Large intestine (tissue), 3 donors: ENCODE measurements at regions not wholly inside any gene's neighbourhood (a gene's known extent, or its start where the extent isn't known, plus 50 kb on each side); places are given as distances from the start of the nearest gene placed in this dataset.

ENCODE experiments used
- DNase-seq, 2 donors: peaks; one replicate each; pipeline versions ENCODE4 v3.0.0 to v3.0.0-alpha.2; 2013
- H3K27ac ChIP-seq: one replicate; pipeline ENCODE4 v1.5.1; 2013; ENCODE audit warnings: low read length
- H3K27me3 ChIP-seq: 2 replicates; pipeline ENCODE4 v1.6.1; 2013; ENCODE audit warnings: low read length; ENCODE audit not compliant: control insufficient read depth, insufficient read depth
- H3K36me3 ChIP-seq: 2 replicates; pipeline ENCODE4 v1.6.1; 2013; ENCODE audit warnings: low read length; ENCODE audit not compliant: control insufficient read depth, insufficient read depth
- H3K4me1 ChIP-seq: one replicate; pipeline ENCODE4 v1.6.1; 2013; ENCODE audit warnings: low read length; ENCODE audit not compliant: control insufficient read depth, insufficient read depth
- H3K4me3 ChIP-seq: one replicate; pipeline ENCODE4 v1.5.1; 2013; ENCODE audit warnings: low read length
- H3K9me3 ChIP-seq: one replicate; pipeline ENCODE4 v1.6.1; 2013; ENCODE audit warnings: mild to moderate bottlenecking, low read depth, low read length, moderate library complexity; ENCODE audit not compliant: control insufficient read depth
- WGBS: methylation state at CpG from one replicate; pipeline ENCODE4 v1.1.5; 2013; ENCODE audit warnings: low lambda C conversion rate; ENCODE audit not compliant: insufficient coverage; 5-methylcytosine and 5-hydroxymethylcytosine counted together

DNA sequence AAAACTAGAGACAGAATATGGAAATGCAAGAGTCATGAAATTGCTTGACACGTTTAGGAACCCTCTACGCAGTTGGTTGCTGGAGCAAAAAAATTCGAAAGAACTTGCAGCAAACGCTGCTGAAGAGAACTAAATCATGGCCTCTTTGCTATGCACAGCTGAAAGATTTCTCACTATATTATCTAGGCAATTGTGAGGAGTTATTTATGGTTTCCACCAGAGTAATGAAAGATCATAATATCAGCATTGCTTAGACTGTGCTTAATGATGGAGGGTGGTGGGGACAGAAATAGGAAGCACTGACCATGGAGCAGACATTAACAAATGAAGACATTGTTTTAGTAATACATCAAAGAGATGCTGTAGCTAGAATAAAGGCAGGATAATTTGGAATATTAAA is 593.4 kb upstream of the ZNF717 start:
- H3K27me3 ChIP-seq, result no peaks in the 10 kb centered on the region
- H3K9me3 ChIP-seq, result no peaks in the 10 kb centered on the region
- no peak overlapping the region for H3K4me3 ChIP-seq
- no peaks in the 10 kb centered on the region for H3K36me3 ChIP-seq
- no peak overlapping the region for H3K27ac ChIP-seq
- WGBS, result 90% methylated on average over 3 of the region's 4 CpGs
- no peaks in the 10 kb centered on the region for H3K4me1 ChIP-seq
- no peak for DNase-seq

DNA sequence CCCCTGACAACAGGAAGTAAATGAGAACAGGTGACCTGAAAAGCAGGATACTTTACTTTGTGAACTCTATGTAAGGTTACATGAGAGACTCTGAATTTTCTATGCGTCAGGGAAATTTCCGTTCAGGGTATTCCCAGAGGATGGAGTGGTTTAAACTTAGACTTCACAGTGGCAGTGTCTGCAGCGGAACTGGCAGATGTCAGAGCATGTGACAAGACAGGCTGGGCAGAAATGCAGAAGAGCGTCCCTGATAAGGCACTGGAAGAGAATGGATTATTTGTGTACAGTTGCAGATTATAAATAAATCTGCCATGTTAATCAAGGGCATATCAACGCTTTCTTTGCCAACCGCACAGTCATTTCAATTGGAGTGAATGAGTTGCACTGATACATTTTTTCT is 598.4 kb upstream of the ZNF717 start:
- no peak for DNase-seq
- no peaks in the 10 kb centered on the region for H3K36me3 ChIP-seq
- no peaks in the 10 kb centered on the region for H3K4me1 ChIP-seq
- no peaks in the 10 kb centered on the region for H3K27me3 ChIP-seq
- WGBS, result no CpG with 5 or more reads among the region's 6 CpGs
- no peak overlapping the region for H3K27ac ChIP-seq
- no peak overlapping the region for H3K4me3 ChIP-seq
- no peaks in the 10 kb centered on the region for H3K9me3 ChIP-seq

DNA sequence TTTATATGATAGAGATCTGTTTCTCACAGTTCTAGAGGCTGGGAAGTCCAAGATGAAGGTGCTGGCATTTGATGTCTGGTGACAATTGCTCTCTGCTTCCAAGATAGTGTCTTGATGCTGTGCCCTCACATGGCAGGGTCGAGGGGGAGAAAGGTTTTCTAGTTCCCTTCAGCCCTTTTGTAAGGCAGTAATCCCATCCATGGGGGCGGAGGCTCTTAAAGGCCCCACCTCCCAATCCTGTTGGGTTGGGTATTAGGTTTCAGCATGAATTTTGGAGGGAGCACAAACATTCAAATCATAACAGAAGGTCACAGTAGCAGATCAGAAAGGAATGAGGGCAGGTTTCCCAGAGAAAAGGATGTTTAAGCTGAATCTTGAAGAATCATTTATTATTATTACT is 601.7 kb upstream of the ZNF717 start:
- no peaks in the 10 kb centered on the region for H3K9me3 ChIP-seq
- DNase-seq, result no peak
- no peaks in the 10 kb centered on the region for H3K27me3 ChIP-seq
- H3K27ac ChIP-seq, result no peak overlapping the region
- H3K4me3 ChIP-seq, result no peak overlapping the region
- H3K4me1 ChIP-seq, result no peaks in the 10 kb centered on the region
- H3K36me3 ChIP-seq, result no peaks in the 10 kb centered on the region
- WGBS, result no CpG with 5 or more reads among the region's 2 CpGs

DNA sequence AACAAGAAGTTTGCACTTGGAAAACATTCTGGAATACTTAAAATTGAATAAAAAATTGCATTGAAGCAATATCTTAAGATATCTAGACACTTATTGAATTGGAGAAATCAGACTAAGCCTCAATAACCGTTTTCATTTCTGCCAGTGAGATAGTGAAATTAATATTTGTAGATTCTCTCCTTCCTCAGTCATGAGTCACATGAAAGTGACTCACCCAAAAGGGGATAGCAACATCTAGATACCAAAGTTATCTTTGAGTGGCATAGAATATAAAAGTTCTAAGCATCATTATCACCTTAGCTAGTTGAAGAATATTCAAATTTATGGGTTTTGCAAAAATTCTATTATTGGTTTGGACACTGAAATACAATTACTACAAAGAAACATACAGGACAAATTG is 614.8 kb upstream of the ZNF717 start:
- no peak for DNase-seq
- no peaks in the 10 kb centered on the region for H3K9me3 ChIP-seq
- no peaks in the 10 kb centered on the region for H3K4me1 ChIP-seq
- no CpG with 5 or more reads among the region's 1 CpG for WGBS
- H3K27me3 ChIP-seq, result no peaks in the 10 kb centered on the region
- no peaks in the 10 kb centered on the region for H3K36me3 ChIP-seq
- no peak overlapping the region for H3K27ac ChIP-seq
- H3K4me3 ChIP-seq, result no peak overlapping the region

DNA sequence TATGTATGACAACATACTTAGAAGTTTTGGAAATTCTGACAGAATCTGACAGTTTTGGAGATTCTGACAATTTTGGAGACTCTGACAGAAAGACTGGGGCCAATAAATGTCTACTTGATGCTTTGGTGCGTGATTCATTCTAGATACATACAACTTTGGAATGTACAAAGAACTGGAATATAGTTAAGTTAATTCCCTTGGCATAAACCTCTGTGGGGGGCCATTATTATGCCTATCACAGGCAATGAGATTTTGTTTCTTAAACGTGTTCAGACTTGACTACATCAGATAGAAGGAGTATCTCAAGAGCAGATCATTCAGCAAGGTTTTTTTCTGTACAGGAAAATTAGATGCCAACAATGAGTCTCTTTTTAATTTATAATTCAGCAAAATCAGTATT is 617.6 kb upstream of the ZNF717 start:
- Histone ChIP-seq H3K27me3 (no peaks in the 10 kb centered on the region), H3K4me1 (no peaks in the 10 kb centered on the region), H3K4me3 (no peak overlapping the region), H3K27ac (no peak overlapping the region), H3K36me3 (no peaks in the 10 kb centered on the region), H3K9me3 (no peaks in the 10 kb centered on the region)
- DNase-seq, result no peak
- no CpG with 5 or more reads among the region's 2 CpGs for WGBS

DNA sequence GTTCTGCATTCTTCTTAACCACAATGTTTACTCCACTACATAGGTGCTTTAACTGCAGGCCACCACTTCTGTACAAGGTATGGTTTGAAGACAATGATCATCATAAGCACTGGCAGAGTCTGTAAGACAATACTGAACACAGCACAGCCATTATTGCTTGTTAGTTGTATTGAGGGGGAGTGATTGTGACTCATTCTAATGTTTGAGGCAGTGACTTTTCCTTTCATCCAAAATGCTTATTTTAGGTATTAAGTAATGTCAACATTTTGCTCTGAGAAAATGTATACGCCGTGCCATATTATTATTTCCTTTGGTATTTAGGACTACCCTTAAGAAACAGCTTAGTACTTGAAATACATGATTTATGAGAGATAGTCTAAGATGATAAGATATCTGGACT is 618.2 kb upstream of the ZNF717 start:
- Histone ChIP-seq H3K27me3 (no peaks in the 10 kb centered on the region), H3K4me3 (no peak overlapping the region), H3K4me1 (no peaks in the 10 kb centered on the region), H3K27ac (no peak overlapping the region), H3K9me3 (no peaks in the 10 kb centered on the region), H3K36me3 (no peaks in the 10 kb centered on the region)
- 86% methylated on average over 2 of the region's 2 CpGs for WGBS
- no peak for DNase-seq

DNA sequence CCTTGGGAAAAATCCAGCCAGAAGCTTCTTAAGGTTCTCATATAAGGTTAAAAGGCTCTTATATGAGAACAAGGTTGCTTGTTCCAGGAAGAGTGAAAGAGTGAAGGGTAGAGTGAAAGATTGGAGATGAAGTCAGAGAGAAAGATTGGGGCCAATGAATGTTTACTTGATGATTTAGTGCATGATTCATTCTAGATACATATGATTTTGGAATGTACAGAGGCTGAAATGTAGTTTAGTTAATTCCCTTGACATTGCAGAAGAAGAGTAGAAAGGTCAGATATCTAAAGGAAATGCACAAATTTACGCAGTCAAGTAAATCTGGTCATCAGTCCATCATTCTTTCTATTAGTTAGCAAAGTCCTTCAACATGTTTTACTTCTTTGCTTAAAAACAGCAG is 619.8 kb upstream of the ZNF717 start:
- Histone ChIP-seq H3K27ac (no peak overlapping the region), H3K4me3 (no peak overlapping the region), H3K36me3 (no peaks in the 10 kb centered on the region), H3K27me3 (no peaks in the 10 kb centered on the region), H3K4me1 (no peaks in the 10 kb centered on the region), H3K9me3 (no peaks in the 10 kb centered on the region)
- DNase-seq, result no peak
- no CpG with 5 or more reads among the region's 1 CpG for WGBS

DNA sequence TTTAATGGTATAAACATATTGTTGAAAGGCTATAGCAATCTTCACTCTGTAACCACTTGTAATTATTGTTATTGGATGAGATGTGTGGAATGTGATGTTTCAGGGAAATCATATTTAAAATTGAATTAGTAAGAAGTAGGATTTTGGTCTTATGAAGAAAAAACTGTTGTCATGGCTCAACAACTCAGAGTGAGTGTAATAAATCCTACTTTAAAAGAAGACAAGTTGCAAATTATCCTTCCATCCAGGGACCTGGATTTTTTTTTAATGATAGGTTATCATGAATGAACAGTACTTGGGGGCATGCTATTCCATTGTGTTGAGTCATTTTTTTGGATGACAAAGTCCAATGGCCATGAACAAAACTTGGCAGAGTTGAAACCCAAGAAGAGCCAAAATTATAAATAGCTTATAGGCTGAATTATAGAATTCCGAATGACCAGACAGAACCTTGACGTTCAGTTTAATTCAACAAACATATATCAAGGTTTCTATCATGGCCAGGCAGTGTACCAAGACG is 625.5 kb upstream of the ZNF717 start:
- Histone ChIP-seq H3K27ac (no peak overlapping the region), H3K4me3 (no peak overlapping the region), H3K9me3 (no peaks in the 10 kb centered on the region), H3K27me3 (no peaks in the 10 kb centered on the region), H3K4me1 (no peaks in the 10 kb centered on the region), H3K36me3 (no peaks in the 10 kb centered on the region)
- 67% methylated on average over 1 of the region's 3 CpGs for WGBS
- DNase-seq, result no peak

DNA sequence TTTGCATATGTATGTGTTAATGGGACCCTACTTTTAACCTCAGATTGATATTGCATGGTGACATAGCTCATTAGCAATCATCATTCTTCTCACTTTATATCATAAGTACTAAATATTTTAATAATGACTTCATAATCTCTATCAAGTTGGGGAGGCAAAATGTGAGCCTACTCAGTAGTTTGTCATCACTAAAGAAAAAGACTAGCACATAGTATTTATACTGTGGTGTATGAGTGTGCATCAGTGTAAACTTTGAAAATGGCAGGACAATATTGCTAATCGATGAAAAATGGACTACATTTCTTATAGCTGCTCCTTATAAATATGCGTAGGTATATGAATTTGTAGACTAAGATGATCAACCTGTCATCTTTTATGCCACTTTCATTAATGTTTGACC is 624.5 kb upstream of the ROBO2 start:
- H3K27me3 ChIP-seq, result no peaks in the 10 kb centered on the region
- H3K36me3 ChIP-seq, result no peaks in the 10 kb centered on the region

DNA sequence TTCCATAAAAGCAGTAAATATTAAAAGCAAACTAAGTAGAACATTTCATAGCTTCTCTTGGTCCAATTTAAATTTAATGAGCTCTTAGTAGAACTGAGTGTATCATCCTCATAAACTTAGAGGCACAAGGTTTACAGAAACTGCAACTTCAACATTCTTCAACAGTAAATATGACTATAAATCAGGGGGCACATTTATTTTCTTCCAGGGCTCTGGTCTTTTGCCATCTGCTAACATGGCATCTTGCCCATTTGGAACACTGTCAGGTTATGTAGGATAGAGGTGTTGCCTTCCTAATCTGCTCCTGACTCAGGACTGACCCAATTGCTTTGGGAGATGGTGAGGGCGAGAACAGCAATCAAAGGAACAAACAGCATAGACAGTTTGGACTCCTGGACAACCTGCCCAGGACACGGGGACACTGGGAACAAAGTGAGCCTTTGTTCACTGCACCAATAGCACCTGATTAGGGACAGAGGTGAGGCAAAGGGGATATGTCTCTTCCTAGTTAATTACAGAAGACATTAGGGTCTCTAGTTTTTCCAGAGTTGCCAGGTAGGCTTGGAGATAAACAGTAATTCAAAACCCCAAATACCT is 610.2 kb upstream of the ROBO2 start:
- H3K27ac ChIP-seq, result no peak overlapping the region
- H3K4me1 ChIP-seq, result no peaks in the 10 kb centered on the region
- DNase-seq, result no peak
- H3K4me3 ChIP-seq, result no peak overlapping the region
- H3K9me3 ChIP-seq, result no peaks in the 10 kb centered on the region
- H3K36me3 ChIP-seq, result no peaks in the 10 kb centered on the region
- WGBS, result no CpG with 5 or more reads among the region's 2 CpGs
- H3K27me3 ChIP-seq, result no peaks in the 10 kb centered on the region

More for the DNA sequence above, 624.5 kb upstream of the ROBO2 start:
- Histone ChIP-seq H3K4me3 (no peak overlapping the region), H3K4me1 (no peaks in the 10 kb centered on the region), H3K27ac (no peak overlapping the region), H3K9me3 (peaks cover 2% of the 10 kb centered on the region)
- WGBS, result 100% methylated on average over 1 of the region's 2 CpGs
- no peak for DNase-seq

DNA sequence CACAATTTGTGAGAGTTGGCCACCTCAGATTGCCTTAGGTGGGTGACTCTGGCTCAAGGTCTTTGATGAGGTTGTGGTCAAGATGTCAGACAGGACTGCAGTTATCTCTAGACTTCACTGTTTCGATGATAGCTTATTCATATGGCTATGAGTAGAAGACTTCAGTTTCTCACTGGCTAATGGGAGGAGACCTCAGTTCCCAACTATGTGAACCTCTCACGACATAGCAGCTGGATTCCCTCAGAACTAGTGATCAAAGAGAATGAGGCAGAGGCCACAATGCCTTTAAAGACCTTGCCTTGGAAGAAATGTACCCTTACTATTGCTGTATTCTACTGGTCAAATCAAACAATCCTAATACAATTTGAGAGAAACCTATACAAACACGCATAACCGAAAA is 607.5 kb upstream of the ROBO2 start:
- Histone ChIP-seq H3K9me3 (no peaks in the 10 kb centered on the region), H3K36me3 (no peaks in the 10 kb centered on the region), H3K4me3 (no peak overlapping the region), H3K4me1 (no peaks in the 10 kb centered on the region), H3K27me3 (no peaks in the 10 kb centered on the region), H3K27ac (no peak overlapping the region)
- WGBS, result 100% methylated on average over 2 of the region's 4 CpGs
- DNase-seq, result no peak
